Gastroesophageal sphincter (tissue), 3 donors: ENCODE measurements at regions not wholly inside any gene's neighbourhood (a gene's known extent, or its start where the extent isn't known, plus 50 kb on each side); places are given as distances from the start of the nearest gene placed in this dataset.
"Not testable (repeated sequence)": the region's sequence is repeated elsewhere in the genome, so short reads cannot be mapped to it uniquely, and the experiment has no call there.

ENCODE experiments used
- CTCF ChIP-seq, 4 experiments: fragments of 200-600 bp in 2 of 4; fragments of 450-650 bp in 2 of 4; sonication (generic) in 1 of 4; IDR thresholded peaks; one replicate each; pipeline ENCODE4 v1.5.1; 2017 to 2019; ENCODE audit warnings: antibody characterized with exemption in 4 of 4, mild to moderate bottlenecking in 2 of 4, moderate library complexity in 2 of 4
- POLR2A ChIP-seq, 2 donors: fragments of 450-650 bp; IDR thresholded peaks; one replicate each; pipeline ENCODE4 v1.6.1; 2017; ENCODE audit warnings: antibody characterized with exemption in 2 of 2, mild to moderate bottlenecking in 2 of 2, moderate library complexity in 1 of 2
- POLR2AphosphoS5 ChIP-seq: sonication (generic); formaldehyde crosslinking; IDR thresholded peaks from one replicate; pipeline ENCODE4 v1.6.1; 2017; ENCODE audit warnings: antibody characterized with exemption

- TF ChIP-seq CTCF (IDR thresholded peaks at IDR 0.05); POLR2AphosphoS5; POLR2A (IDR thresholded peaks at IDR 0.05): not testable (repeated sequence)
Measured at GRCh38 chr15:31709479-31709878, 320.8 kb upstream of the CHRNA7 start.
